HG02885 (cell line): ENCODE measurements at regions not wholly inside any gene's neighbourhood (a gene's known extent, or its start where the extent isn't known, plus 50 kb on each side); places are given as distances from the start of the nearest gene placed in this dataset.
"Not testable (repeated sequence)": the region's sequence is repeated elsewhere in the genome, so short reads cannot be mapped to it uniquely, and the experiment has no call there.

Experiments
- ATAC-seq: cut with Tn5 transposase; IDR thresholded peaks from one replicate; pipeline ENCODE4 v1.9.1; 2021; ENCODE audit warnings: mild to moderate bottlenecking; ENCODE audit not compliant: unreplicated experiment, poor library complexity

DNA sequence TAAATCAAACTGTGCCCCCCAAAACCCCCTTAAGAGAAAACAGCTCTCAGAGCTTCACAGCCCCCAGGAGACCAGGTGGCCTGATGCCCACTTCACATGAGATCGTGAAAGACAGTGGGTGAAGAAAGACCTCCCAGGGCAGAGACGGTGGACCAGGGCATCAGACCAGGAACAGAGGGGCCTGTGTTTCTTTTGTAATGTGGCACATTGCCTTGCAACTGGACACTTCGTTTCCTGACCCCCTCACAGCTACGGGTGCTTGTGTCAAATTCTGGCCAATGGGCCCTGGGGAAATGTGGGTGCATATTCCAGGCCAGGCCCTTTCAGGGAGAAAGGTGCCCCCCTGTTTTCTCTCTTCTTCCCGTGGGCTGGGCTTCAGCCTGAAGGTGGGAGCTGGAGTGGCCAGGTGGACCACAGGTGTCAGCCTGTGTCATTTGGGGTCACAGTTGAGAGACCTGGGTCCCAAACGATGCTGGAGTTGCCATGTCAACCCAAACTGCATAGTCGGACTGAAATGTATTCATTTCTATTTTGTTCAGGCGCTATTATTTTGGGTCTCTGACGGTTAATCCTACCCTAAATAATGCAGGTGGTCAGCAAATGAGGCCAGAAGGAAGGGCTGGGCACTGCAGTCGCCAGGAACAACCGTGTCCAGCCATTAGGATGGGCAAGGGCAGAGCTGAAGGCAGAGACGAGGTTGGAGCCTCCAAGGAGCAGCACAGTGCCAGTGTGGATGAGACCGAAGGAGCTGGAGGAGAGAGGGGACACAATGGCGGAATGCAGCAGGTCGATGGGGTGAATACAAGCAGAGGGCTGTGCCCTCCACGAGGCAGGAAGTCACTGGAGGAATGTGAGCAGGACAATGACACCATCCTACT is 338.2 kb downstream of the EIPR1 start:
- ATAC-seq = no peak

GRCh38 chr2:3038636-3039035 is 339.0 kb downstream of the EIPR1 start:
- no peak for ATAC-seq

DNA sequence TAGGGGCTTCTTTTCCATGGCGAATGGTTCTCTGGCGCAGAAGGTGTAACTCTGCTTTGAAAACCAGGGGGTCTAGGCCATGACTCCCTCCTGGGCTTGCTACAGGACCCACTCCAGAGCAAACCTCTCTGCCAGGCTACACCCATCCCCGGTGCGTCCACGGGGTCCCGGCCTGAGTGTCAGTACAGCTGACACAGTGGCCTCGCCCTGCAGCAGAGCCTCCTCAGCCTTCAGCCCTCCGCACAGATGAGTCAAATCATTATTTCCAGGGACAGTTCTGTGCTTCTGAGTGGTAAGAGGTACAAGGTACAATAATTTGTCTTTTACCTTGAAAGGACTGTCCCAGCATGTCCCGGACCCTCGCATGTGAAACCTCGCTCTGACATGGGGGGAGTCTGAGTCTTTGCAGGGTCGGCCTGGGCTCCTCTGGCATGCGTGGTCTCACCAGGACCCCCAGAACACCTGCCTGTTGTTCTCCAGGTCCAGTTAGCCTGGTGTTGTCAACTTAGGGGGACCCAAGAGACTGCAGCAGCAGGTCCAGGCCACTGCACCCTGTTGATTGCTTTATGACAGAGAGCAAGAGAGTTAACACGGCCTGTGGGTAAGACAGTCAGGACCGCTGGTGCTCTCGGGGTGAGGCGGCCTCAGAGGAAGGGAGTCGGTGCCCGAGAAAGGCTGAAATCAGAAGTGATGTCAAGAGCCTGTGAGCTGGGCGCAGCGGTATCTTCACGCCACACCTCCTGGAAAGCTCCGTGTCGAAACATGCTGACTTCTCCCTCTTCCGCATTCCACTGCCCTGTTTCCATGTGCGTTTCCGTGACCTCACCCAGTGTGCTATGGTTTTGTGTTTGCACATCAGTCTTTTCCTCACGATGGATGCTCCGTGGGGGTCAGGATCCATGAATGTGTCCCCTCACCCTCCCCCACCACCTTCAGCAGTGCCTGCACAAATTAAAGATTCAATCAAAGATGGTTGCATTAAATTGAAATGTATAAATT is 340.1 kb downstream of the EIPR1 start:
- no peak for ATAC-seq

DNA sequence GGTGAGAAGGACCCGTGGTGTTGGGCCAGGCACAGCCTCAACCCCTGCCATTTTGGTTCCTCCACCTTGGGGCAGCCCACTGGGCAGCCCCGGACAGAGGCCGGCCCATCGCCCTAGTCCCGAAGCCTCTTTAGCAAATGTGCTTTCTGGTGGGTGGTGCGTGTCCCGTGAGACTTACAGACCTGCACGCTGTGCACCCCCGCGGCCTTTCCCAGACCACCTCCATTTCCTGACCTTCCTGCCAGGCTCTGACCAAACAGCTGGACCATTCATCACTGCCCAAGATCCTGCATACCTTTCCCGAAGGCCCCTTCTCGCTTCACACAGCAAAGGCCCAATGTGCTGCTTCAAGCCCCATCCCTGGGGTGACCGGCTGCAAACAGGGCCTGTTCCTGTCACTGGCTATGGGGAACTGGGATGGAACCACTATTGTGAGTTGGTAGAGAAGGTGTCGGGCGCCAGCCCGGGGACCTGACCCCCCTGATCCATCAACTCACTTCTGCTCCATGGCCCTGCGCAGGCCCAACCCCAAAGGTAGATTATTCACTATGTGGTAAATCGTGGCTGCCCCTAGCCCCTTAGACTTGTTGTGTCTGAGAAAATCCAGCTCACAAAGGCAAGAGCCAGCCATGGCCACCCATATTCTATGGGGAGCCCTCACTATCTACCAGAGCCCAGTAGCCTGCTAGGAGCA is 341.0 kb downstream of the EIPR1 start:
- ATAC-seq = no peak

GRCh38 chr2:3035385-3036050 is 342.1 kb downstream of the EIPR1 start:
- no peak for ATAC-seq

- ATAC-seq = no peak
Measured at GRCh38 chr2:3034856-3035255, 342.8 kb downstream of the EIPR1 start.

DNA sequence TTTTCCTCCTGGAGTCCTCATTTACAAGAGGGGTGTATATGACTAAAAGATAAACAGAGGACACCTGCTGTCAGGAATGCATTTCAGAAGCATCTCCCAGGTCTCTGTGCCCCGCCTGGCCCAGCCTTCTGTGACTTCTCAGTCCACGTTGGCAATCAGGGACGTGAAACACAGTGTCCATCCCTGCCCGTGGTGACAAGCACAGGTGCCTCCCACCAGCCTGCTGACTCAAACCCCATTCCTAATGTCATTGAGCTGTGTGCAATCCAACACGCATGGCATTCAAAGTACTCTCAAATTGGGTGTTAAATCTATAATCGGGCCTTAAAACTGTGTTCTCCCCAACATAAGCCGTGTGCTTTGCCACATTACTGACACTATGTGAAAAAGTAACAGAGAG is 343.2 kb downstream of the EIPR1 start:
- no peak for ATAC-seq

DNA sequence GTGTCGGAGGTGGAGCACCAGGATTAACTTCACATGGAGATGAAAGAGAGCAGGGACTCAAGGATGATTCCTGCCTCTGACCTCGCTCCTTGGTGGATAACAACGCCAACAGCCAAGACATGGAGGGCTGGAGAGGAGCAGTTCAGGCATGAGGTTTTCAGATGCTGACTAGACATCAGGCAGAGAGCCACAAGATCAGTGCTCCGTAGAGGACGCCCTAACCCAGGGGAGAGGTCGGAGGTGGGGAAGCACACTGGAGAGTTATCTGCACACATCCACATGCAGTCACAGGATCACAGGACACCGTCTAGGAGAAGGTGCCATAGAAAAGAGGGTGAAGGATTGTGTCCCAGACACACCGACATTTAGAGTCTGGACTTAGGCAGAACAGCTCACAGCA is 344.3 kb downstream of the EIPR1 start:
- ATAC-seq = no peak

- ATAC-seq = not testable (repeated sequence)
Measured at GRCh38 chr2:3030791-3031190, 346.8 kb downstream of the EIPR1 start.

DNA sequence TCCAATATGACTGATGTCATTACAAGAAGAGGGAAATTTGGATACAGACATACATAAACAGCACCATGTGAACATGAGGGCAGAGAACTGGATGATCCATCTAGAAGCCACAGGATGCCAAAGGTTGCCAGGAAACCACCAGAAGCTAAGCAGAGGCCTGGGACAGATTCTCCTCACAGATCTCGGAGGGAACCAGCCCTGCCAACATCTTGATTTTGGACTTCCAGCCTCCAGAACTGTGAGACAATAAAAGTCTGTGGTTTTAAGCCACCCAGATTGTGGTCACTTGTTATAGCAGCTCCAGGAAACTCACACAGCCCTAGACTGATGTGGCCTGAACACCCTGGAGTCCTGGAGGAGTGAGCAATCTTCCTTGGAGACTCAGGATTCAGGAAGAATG is 351.6 kb downstream of the EIPR1 start:
- ATAC-seq = no peak

GRCh38 chr2:3025261-3025660 is 352.4 kb downstream of the EIPR1 start:
- ATAC-seq = no peak

DNA sequence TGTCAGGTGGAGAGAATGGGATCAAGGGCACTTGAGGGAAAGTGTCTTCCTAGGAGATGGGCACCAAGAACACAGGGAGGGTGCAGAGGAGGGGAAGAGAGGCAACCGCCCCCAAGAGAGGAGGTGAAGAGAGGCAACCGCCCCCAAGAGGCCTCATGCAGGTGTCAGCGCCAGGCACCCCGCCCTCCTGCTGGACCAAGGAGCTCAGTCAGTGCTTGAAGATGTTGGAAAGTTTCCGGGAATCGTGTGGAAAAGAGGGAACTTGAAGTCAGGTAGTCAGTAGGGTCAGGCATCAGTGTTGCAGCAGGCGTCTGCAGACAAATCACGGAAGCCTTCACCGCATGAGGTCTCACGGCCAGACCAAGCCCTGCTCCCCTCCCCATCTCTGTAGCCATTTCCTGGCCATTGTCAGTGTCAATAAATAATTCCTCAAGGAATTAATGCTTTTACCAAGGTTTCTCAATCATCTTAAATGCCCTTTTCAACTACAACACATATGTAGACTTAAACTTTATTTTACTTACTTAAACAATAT is 353.1 kb downstream of the EIPR1 start:
- no peak for ATAC-seq

- ATAC-seq = no peak
Measured at GRCh38 chr2:3023531-3023930, 354.1 kb downstream of the EIPR1 start.

DNA sequence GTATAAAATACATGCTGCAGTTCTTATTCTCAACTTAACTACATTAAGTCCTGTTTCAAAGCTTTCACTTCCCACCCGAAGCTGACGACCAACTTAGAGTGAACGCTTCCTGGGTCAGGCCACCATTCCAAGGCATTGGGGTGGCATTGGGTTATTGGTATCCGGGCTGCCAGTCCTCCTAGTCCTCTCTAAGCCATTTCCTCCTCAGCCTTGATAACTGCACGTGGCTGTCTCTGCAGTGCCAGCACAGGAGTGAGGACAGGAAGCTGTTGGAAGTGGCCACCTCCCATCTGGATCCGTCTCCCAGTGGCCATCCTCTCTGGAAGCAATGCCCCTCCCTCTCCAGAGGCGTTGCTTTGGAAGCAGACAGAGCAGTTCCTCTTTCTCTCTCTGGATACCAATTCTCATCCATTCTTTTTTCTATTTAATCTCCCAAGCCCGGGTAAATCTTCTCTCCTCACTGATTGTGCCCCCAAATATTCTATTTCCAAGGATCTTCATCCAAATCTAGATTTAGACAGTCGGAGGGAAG is 354.7 kb downstream of the EIPR1 start:
- ATAC-seq = no peak

- no peak for ATAC-seq
Measured at GRCh38 chr2:3021720-3022119, 355.9 kb downstream of the EIPR1 start.

GRCh38 chr2:3010001-3010400 is 367.6 kb downstream of the EIPR1 start:
- ATAC-seq = no peak

DNA sequence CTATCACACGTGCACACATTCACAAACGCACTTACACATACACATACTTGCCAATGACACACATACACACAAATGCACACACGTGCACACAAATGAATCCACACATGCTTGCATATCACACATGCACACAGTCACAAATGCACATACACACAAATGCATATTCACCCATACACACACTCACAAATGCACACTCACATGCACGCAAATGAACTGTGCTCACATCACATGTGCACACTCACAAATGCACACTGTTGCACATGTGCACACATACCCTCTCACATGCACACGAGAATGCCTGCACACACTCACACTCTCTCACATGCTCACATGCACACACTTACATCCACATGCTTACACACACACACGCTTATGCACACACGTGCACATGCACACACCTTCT is 368.1 kb downstream of the EIPR1 start:
- no peak for ATAC-seq

DNA sequence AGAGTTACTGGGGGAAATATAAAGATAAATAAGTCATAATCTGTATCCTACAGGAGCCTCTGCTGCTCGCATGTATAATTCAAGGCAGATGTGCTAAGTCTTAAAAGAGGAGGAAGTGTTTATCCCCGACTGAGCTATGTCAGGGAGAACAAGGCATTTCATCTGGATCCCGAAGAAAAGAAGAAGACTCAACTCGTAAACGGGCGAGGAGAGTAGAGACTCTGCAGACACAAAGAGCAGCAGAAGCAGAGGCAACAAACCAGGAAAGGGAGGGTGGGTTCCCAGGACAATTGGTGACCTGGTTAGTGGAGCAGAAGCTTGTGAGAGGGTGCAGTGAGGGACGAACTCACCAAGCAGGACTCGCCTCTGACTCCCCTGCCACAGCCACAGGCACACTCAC is 368.6 kb downstream of the EIPR1 start:
- no peak for ATAC-seq

GRCh38 chr2:3008561-3008960 is 369.1 kb downstream of the EIPR1 start:
- no peak for ATAC-seq

DNA sequence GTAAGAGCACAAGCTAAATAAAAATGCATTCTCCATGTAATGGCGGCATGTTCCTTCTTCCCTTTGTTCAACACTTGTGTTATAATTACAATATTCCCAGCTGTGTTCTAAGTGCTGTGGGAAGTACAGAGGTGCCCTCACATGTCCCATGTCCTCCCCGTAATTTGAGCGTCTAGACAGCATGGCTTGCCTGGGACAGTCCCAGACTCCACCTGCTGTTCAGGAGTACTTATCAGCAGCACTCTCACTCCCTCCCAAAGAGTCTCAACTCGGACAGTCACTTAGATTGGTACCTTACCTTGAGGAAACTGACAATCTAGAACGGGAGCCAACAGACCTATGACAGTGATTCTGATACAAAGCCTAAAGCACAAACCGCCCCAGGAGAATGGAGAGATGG is 370.5 kb downstream of the EIPR1 start:
- no peak for ATAC-seq
